GM12878 (cell line): ENCODE measurements at regions not wholly inside any gene's neighbourhood (a gene's known extent, or its start where the extent isn't known, plus 50 kb on each side); places are given as distances from the start of the nearest gene placed in this dataset.

Experiments used
- ATAC-seq: fragments of 200-7000 bp; cut with Tn5 transposase; 3 replicates; pipeline ENCODE4 v1.9.1; 2020; ENCODE audit warnings: mild to moderate bottlenecking, moderate library complexity
- BruUV-seq: library from RNA; stranded (reverse); fragments of 400-500 nt; replicated peaks from 2 replicates; lab custom pipeline; 2021; lab: Mats Ljungman, UMichigan
- CTCF ChIA-PET: fragments of 300-600 bp; sonication (Branson Sonifier 250); formaldehyde crosslinking; extraction: SDS; loops from one replicate; lab custom pipeline; 2021; ENCODE audit warnings: inconsistent platforms; lab: Yijun Ruan, JAX
- POLR2A ChIA-PET: fragments of 350-600 bp; formaldehyde crosslinking; extraction: SDS; loops from one replicate; lab custom pipeline; 2021; ENCODE audit warnings: inconsistent platforms; lab: Charles Lee
- RAD21 ChIA-PET: fragments of 300-600 bp; sonication (Branson Sonifier 250); formaldehyde crosslinking; loops from one replicate; lab custom pipeline; 2023; ENCODE audit warnings: antibody characterized with exemption; ENCODE audit not compliant: unreplicated experiment; lab: Charles Lee
- SMC1A ChIA-PET: fragments of 300-600 bp; sonication (Branson Sonifier 250); formaldehyde crosslinking; loops from one replicate; lab custom pipeline; 2023; ENCODE audit not compliant: unreplicated experiment, uncharacterized antibody; lab: Charles Lee
- DNase-seq: peaks from one replicate; pipeline ENCODE4 v3.0.0-alpha.2; 2011; ENCODE audit warnings: low read depth, low spot score
- FAIRE-seq: peaks from 3 replicates; lab custom pipeline; 2011; peaks lifted over from hg19 to GRCh38; lab: Jason Lieb, UNC
- H2AFZ ChIP-seq: 2 replicates; pipeline ENCODE4 v1.6.0; 2011; ENCODE audit warnings: low read depth, low read length, control low read depth; ENCODE audit not compliant: control insufficient read depth
- H3K27ac ChIP-seq: 2 replicates; pipeline ENCODE4 v1.5.1; 2011; ENCODE audit warnings: control low read depth; ENCODE audit not compliant: control insufficient read depth, insufficient read depth
- H3K27me3 ChIP-seq, 2 experiments: replicated peaks in 1 of 2; 2 replicates each; pipeline versions ENCODE4 v1.6.0 to v1.6.1; 2011; ENCODE audit warnings: low read length in 1 of 2; ENCODE audit not compliant: control insufficient read depth in 2 of 2, insufficient read depth in 2 of 2
- H3K36me3 ChIP-seq, 2 experiments: 2 replicates each; pipeline ENCODE4 v1.5.1; 2011; ENCODE audit warnings: low read length in 1 of 2; ENCODE audit not compliant: control insufficient read depth in 2 of 2, insufficient read depth in 2 of 2
- H3K4me1 ChIP-seq: 2 replicates; pipeline ENCODE4 v1.6.1; 2011; ENCODE audit warnings: mild to moderate bottlenecking, low read length, moderate library complexity, mixed read lengths; ENCODE audit not compliant: control insufficient read depth, insufficient read depth
- H3K4me2 ChIP-seq: 2 replicates; pipeline ENCODE4 v1.6.0; 2011; ENCODE audit warnings: control low read depth; ENCODE audit not compliant: control insufficient read depth, insufficient read depth
- H3K4me3 ChIP-seq: fragments of 200-600 bp; sonication (generic); 2 replicates; pipeline ENCODE4 v1.5.1; 2016
- H3K79me2 ChIP-seq: 2 replicates; pipeline ENCODE4 v1.6.0; 2011; ENCODE audit warnings: low read length; ENCODE audit not compliant: control insufficient read depth, insufficient read depth
- H3K9ac ChIP-seq: 2 replicates; pipeline ENCODE4 v1.8.0; 2011; ENCODE audit warnings: low read length, control low read depth, mixed read lengths; ENCODE audit not compliant: control insufficient read depth, insufficient read depth
- H3K9me3 ChIP-seq: replicated peaks from 3 replicates; pipeline ENCODE4 v1.5.1; 2011; ENCODE audit warnings: mild to moderate bottlenecking, low read length; ENCODE audit not compliant: control insufficient read depth, insufficient read depth
- H4K20me1 ChIP-seq: 2 replicates; pipeline ENCODE4 v1.6.0; 2011; ENCODE audit not compliant: control insufficient read depth, insufficient read depth
- BMI1 ChIP-seq: fragments of 450-650 bp; IDR thresholded peaks from 2 replicates; pipeline ENCODE4 v1.6.1; 2016; ENCODE audit warnings: mild to moderate bottlenecking, moderate library complexity, borderline replicate concordance
- CEBPB ChIP-seq, 2 experiments: fragments of 150-350 bp in 1 of 2; IDR thresholded peaks; 2 replicates each; pipeline ENCODE4 v1.6.1; 2012 to 2014; ENCODE audit warnings: low read depth in 2 of 2, low read length in 2 of 2, borderline replicate concordance in 1 of 2, inconsistent platforms in 1 of 2
- CREB1 ChIP-seq: IDR thresholded peaks from 2 replicates; pipeline ENCODE4 v1.6.1; 2012; ENCODE audit warnings: low read depth, mild to moderate bottlenecking, inconsistent platforms
- DPF2 ChIP-seq: fragments of 450-650 bp; IDR thresholded peaks from 2 replicates; pipeline ENCODE4 v1.6.1; 2017; ENCODE audit warnings: mild to moderate bottlenecking
- HCFC1 ChIP-seq: fragments of 150-350 bp; IDR thresholded peaks from 2 replicates; pipeline ENCODE4 v1.6.1; 2014; ENCODE audit warnings: low read length
- LARP7 ChIP-seq: fragments of 450-650 bp; IDR thresholded peaks from 2 replicates; pipeline ENCODE4 v1.6.1; 2017; ENCODE audit warnings: mild to moderate bottlenecking
- MYC ChIP-seq: IDR thresholded peaks from 2 replicates; pipeline ENCODE4 v1.6.1; 2011; ENCODE audit warnings: mild to moderate bottlenecking, low read length, moderate library complexity, inconsistent platforms; ENCODE audit not compliant: insufficient read depth, insufficient replicate concordance, insufficient read length, severe bottlenecking
- NRF1 ChIP-seq: conservative IDR thresholded peaks from 2 replicates; pipeline ENCODE4 v1.6.1; 2011; ENCODE audit warnings: mild to moderate bottlenecking, low read depth, low read length, improper control_type of control experiment
- RAD51 ChIP-seq: fragments of 450-650 bp; IDR thresholded peaks from 2 replicates; pipeline ENCODE4 v1.6.1; 2016; ENCODE audit warnings: moderate library complexity, mild to moderate bottlenecking, inconsistent platforms
- RFX5 ChIP-seq: IDR thresholded peaks from 2 replicates; pipeline ENCODE4 v1.6.1; 2011; ENCODE audit warnings: low read depth, low read length, improper control_type of control experiment
- SIX5 ChIP-seq: IDR thresholded peaks from 2 replicates; pipeline ENCODE4 v1.6.1; 2011; ENCODE audit warnings: mild to moderate bottlenecking, low read depth, low read length, moderate library complexity; ENCODE audit not compliant: severe bottlenecking
- SREBF1 ChIP-seq: IDR thresholded peaks from 2 replicates; pipeline ENCODE4 v1.6.1; 2012; ENCODE audit warnings: mild to moderate bottlenecking, low read length
- WRNIP1 ChIP-seq: IDR thresholded peaks from 2 replicates; pipeline ENCODE4 v1.6.1; 2011; ENCODE audit warnings: low read depth, low read length, improper control_type of control experiment, borderline replicate concordance
- WGBS: methylation state at CpG from one replicate; pipeline ENCODE4 v1.1.6; 2016; ENCODE audit warnings: low lambda C conversion rate; ENCODE audit not compliant: insufficient replicate concordance, insufficient coverage; ENCODE audit errors: missing lambda C conversion rate; 5-methylcytosine and 5-hydroxymethylcytosine counted together
- in situ Hi-C: fragments of 300-500 bp; cut with MboI; formaldehyde crosslinking; loops from 9 replicates; pipeline ENCODE4 v1.14.3; 2018; ENCODE audit warnings: mixed read lengths
- intact Hi-C: fragments of 100-400 bp; cut with micrococcal nuclease; formaldehyde crosslinking; loops from one replicate; pipeline ENCODE4 v1.14.2; 2022; ENCODE audit not compliant: unreplicated experiment
- TF ChIP-seq, protein P1 (sequence below): fragments of 450-650 bp; IDR thresholded peaks from 2 replicates; pipeline ENCODE4 v1.6.1; 2017; ENCODE audit warnings: mild to moderate bottlenecking
- TF ChIP-seq, protein P2 (sequence below): fragments of 450-650 bp; IDR thresholded peaks from 2 replicates; pipeline ENCODE4 v1.6.1; 2018; ENCODE audit warnings: borderline replicate concordance, mild to moderate bottlenecking; ENCODE audit not compliant: partially characterized antibody
- TF ChIP-seq, protein P3 (sequence below): fragments of 450-650 bp; IDR thresholded peaks from 2 replicates; pipeline ENCODE4 v1.6.1; 2017; ENCODE audit warnings: mild to moderate bottlenecking, moderate library complexity

DNA sequence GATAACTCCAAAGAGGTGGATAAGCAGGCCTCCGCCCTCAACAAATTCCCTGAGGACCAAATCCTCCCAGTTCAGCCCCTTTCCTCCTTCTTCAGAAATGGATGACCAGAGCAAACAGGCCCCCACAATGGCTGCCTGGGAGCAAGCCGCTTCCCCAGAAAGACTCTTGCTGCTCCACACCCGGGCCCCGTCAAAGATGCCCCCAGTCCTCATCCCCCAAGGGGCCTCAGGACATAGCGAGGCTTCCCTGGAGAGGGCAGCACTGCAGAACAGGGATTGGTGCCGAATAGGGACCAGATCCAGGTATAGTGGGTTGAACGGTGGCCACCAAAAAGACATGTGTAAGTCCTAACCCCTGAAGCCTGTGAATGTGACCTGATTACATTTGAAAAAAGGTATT, 502.3 kb downstream of the SHQ1 start (continued):
- TF ChIP-seq RFX5 (no peak), NRF1 (no peak), SIX5 (no peak), CREB1 (no peak), RAD51 (no peak), DPF2 (no peak), BMI1 (no peak)

DNA sequence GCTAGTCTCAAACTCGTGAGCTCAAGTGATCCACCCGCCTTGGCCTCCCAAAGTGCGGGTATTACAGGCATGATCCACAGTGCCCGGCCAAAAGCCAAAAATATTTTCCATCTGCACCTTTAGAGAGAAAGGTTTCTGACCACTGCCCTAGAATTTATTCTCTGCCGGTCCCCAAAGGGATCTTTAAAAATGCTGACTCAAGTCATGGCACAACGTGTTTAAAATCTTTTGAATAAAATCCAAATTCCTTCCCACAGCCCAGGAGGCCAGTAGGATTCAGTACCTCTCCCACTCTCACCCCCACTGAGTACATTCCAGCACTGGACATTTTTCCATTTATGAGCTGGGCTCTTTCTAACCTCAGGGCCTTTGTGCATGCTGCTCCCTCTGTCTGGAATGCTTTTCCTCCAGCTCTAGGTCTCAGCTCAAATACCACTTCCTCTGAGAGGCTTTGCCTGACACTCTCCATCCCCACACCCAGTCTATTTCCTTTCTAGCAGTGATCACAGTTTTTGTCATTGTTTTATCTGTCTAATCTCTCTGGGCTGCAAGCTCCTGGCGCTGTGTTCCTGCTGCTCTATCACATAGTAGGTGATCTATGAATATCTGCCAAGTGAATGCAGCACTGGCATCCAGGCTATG, 502.9 kb downstream of the SHQ1 start:
- SMC1A ChIA-PET = interaction anchor here (0.8 kb wide), 1 partner anchor 11 kb away, joined by 4 read pairs; no protein-coding TSS in a partner anchor
- TF ChIP-seq, protein P1, sequence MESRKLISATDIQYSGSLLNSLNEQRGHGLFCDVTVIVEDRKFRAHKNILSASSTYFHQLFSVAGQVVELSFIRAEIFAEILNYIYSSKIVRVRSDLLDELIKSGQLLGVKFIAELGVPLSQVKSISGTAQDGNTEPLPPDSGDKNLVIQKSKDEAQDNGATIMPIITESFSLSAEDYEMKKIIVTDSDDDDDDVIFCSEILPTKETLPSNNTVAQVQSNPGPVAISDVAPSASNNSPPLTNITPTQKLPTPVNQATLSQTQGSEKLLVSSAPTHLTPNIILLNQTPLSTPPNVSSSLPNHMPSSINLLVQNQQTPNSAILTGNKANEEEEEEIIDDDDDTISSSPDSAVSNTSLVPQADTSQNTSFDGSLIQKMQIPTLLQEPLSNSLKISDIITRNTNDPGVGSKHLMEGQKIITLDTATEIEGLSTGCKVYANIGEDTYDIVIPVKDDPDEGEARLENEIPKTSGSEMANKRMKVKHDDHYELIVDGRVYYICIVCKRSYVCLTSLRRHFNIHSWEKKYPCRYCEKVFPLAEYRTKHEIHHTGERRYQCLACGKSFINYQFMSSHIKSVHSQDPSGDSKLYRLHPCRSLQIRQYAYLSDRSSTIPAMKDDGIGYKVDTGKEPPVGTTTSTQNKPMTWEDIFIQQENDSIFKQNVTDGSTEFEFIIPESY = no peak
- TF ChIP-seq CEBPB (IDR thresholded peaks at IDR 0.05; ENCODE audit: borderline replicate concordance in 1 of 2, low read depth in 2 of 2, low read length in 2 of 2) = no peak
- no peak for TF ChIP-seq MYC
- no peak for TF ChIP-seq LARP7
- TF ChIP-seq, protein P2, sequence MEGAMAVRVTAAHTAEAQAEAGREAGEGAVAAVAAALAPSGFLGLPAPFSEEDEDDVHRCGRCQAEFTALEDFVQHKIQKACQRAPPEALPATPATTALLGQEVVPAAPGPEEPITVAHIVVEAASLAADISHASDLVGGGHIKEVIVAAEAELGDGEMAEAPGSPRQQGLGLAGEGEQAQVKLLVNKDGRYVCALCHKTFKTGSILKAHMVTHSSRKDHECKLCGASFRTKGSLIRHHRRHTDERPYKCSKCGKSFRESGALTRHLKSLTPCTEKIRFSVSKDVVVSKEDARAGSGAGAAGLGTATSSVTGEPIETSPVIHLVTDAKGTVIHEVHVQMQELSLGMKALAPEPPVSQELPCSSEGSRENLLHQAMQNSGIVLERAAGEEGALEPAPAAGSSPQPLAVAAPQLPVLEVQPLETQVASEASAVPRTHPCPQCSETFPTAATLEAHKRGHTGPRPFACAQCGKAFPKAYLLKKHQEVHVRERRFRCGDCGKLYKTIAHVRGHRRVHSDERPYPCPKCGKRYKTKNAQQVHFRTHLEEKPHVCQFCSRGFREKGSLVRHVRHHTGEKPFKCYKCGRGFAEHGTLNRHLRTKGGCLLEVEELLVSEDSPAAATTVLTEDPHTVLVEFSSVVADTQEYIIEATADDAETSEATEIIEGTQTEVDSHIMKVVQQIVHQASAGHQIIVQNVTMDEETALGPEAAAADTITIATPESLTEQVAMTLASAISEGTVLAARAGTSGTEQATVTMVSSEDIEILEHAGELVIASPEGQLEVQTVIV = no peak
- no peak for TF ChIP-seq HCFC1
- TF ChIP-seq CREB1 = no peak
- TF ChIP-seq SREBF1 = no peak
- TF ChIP-seq, protein P3, sequence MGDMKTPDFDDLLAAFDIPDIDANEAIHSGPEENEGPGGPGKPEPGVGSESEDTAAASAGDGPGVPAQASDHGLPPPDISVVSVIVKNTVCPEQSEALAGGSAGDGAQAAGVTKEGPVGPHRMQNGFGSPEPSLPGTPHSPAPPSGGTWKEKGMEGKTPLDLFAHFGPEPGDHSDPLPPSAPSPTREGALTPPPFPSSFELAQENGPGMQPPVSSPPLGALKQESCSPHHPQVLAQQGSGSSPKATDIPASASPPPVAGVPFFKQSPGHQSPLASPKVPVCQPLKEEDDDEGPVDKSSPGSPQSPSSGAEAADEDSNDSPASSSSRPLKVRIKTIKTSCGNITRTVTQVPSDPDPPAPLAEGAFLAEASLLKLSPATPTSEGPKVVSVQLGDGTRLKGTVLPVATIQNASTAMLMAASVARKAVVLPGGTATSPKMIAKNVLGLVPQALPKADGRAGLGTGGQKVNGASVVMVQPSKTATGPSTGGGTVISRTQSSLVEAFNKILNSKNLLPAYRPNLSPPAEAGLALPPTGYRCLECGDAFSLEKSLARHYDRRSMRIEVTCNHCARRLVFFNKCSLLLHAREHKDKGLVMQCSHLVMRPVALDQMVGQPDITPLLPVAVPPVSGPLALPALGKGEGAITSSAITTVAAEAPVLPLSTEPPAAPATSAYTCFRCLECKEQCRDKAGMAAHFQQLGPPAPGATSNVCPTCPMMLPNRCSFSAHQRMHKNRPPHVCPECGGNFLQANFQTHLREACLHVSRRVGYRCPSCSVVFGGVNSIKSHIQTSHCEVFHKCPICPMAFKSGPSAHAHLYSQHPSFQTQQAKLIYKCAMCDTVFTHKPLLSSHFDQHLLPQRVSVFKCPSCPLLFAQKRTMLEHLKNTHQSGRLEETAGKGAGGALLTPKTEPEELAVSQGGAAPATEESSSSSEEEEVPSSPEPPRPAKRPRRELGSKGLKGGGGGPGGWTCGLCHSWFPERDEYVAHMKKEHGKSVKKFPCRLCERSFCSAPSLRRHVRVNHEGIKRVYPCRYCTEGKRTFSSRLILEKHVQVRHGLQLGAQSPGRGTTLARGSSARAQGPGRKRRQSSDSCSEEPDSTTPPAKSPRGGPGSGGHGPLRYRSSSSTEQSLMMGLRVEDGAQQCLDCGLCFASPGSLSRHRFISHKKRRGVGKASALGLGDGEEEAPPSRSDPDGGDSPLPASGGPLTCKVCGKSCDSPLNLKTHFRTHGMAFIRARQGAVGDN = no peak
- TF ChIP-seq WRNIP1 = no peak

More for the DNA sequence above, 502.9 kb downstream of the SHQ1 start:
- no peaks in the 10 kb centered on the region for H3K36me3 ChIP-seq
- no peak overlapping the region for H3K27ac ChIP-seq
- DNase-seq (no peak), FAIRE-seq (no peak), ATAC-seq (no peak)
- no peak overlapping the region for H2AFZ ChIP-seq
- BruUV-seq = no TSS peak
- no peak overlapping the region for H3K4me2 ChIP-seq
- in situ Hi-C loops = no loop called here
- H3K4me1 ChIP-seq = peaks cover 18% of the 10 kb centered on the region
- H3K4me3 ChIP-seq = no peak overlapping the region
- H3K9me3 ChIP-seq = peaks cover 4% of the 10 kb centered on the region; the same call in 1 of the 3 replicates
- no peaks in the 10 kb centered on the region for H3K27me3 ChIP-seq
- intact Hi-C loops = no loop called here
- H4K20me1 ChIP-seq = no peaks in the 10 kb centered on the region
- no peak overlapping the region for H3K9ac ChIP-seq
- ChIA-PET RAD21 (no interaction called here), POLR2A (no interaction called here), CTCF (no interaction called here)
- WGBS = 52% methylated on average over 7 of the region's 7 CpGs
- H3K79me2 ChIP-seq = no peaks in the 10 kb centered on the region
